ENCODE measurements at regions not wholly inside any gene's neighbourhood (a gene's known extent, or its start where the extent isn't known, plus 50 kb on each side); places are given as distances from the start of the nearest gene placed in this dataset.

GRCh38 chr5:128637031-128637430, 99.0 kb upstream of the FBN2 start:
- Histone ChIP-seq H3K4me1 (no peaks in the 10 kb centered on the region), H3K4me3 (replicated peaks in 1 of 3) (no peak overlapping the region), H3K27ac (no peak overlapping the region), H3K27me3 (no peaks in the 10 kb centered on the region), H3K36me3 (no peaks in the 10 kb centered on the region), H3K9me3 (no peaks in the 10 kb centered on the region)
- intact Hi-C loops (cut with DNase I): no loop called here
- DNase-seq: no peak
- 64 to 72% methylated on average over 4 of the region's 4 CpGs for WGBS, 2 donors
- no peak for TF ChIP-seq CTCF (IDR thresholded peaks at IDR 0.05)
- TF ChIP-seq POLR2A (IDR thresholded peaks at IDR 0.05): no peak

GRCh38 chr5:128641861-128642260, 103.8 kb upstream of the FBN2 start:
- intact Hi-C loops (cut with DNase I): no loop called here
- no peaks in the 10 kb centered on the region for H3K9me3 ChIP-seq
- WGBS, 2 donors: 89 to 96% methylated on average over 1 of the region's 1 CpG
- H3K4me3 ChIP-seq (replicated peaks in 1 of 3): no peak overlapping the region
- no peak for DNase-seq
- no peak for TF ChIP-seq POLR2A (IDR thresholded peaks at IDR 0.05)
- TF ChIP-seq CTCF (IDR thresholded peaks at IDR 0.05): no peak
- no peaks in the 10 kb centered on the region for H3K27me3 ChIP-seq
- H3K4me1 ChIP-seq: no peaks in the 10 kb centered on the region
- no peak overlapping the region for H3K27ac ChIP-seq
- no peaks in the 10 kb centered on the region for H3K36me3 ChIP-seq

GRCh38 chr5:128644863-128645262, 106.8 kb upstream of the FBN2 start:
- Histone ChIP-seq H3K4me1 (no peaks in the 10 kb centered on the region), H3K36me3 (no peaks in the 10 kb centered on the region), H3K27ac (no peak overlapping the region), H3K9me3 (no peaks in the 10 kb centered on the region), H3K4me3 (replicated peaks in 1 of 3) (no peak overlapping the region), H3K27me3 (no peaks in the 10 kb centered on the region)
- DNase-seq: no peak
- TF ChIP-seq POLR2A (IDR thresholded peaks at IDR 0.05) (no peak), CTCF (IDR thresholded peaks at IDR 0.05) (no peak)
- 68 to 73% methylated on average over 4 of the region's 4 CpGs for WGBS, 2 donors
- intact Hi-C loops (cut with DNase I): no loop called here

- intact Hi-C loops (cut with DNase I): no loop called here
Measured at GRCh38 chr5:128645581-128645980, 107.5 kb upstream of the FBN2 start.

GRCh38 chr5:128646176-128646575, 108.1 kb upstream of the FBN2 start:
- H3K4me1 ChIP-seq: no peaks in the 10 kb centered on the region
- H3K4me3 ChIP-seq (replicated peaks in 1 of 3): no peak overlapping the region
- no peaks in the 10 kb centered on the region for H3K27me3 ChIP-seq
- H3K36me3 ChIP-seq: no peaks in the 10 kb centered on the region
- TF ChIP-seq CTCF (IDR thresholded peaks at IDR 0.05) (no peak), POLR2A (IDR thresholded peaks at IDR 0.05) (no peak)
- DNase-seq: no peak
- no peaks in the 10 kb centered on the region for H3K9me3 ChIP-seq
- H3K27ac ChIP-seq: no peak overlapping the region
- intact Hi-C loops (cut with DNase I): no loop called here
- WGBS, 2 donors: 82% methylated on average over 2 of the region's 2 CpGs

More at GRCh38 chr5:128645581-128645980, 107.5 kb upstream of the FBN2 start:
- WGBS, 2 donors: 70 to 71% methylated on average over 1 of the region's 1 CpG
- no peak for DNase-seq
- H3K4me3 ChIP-seq (replicated peaks in 1 of 3): no peak overlapping the region
- no peaks in the 10 kb centered on the region for H3K9me3 ChIP-seq
- no peak overlapping the region for H3K27ac ChIP-seq
- no peak for TF ChIP-seq CTCF (IDR thresholded peaks at IDR 0.05)
- no peaks in the 10 kb centered on the region for H3K36me3 ChIP-seq
- H3K4me1 ChIP-seq: no peaks in the 10 kb centered on the region
- no peaks in the 10 kb centered on the region for H3K27me3 ChIP-seq

Data from thyroid gland (tissue), 4 donors.